IMR-90 (cell line): ENCODE measurements at regions not wholly inside any gene's neighbourhood (a gene's known extent, or its start where the extent isn't known, plus 50 kb on each side); places are given as distances from the start of the nearest gene placed in this dataset.

Source experiments
- ATAC-seq: fragments of 200-7000 bp; cut with Tn5 transposase; 2 replicates; pipeline ENCODE4 v1.9.1; 2020; ENCODE audit warnings: low read depth, mild to moderate bottlenecking, moderate library complexity
- BruUV-seq: library from RNA; stranded (reverse); fragments of 400-500 nt; replicated peaks from 2 replicates; lab custom pipeline; 2021; lab: Mats Ljungman, UMichigan
- CTCF ChIA-PET: fragments of 300-600 bp; formaldehyde crosslinking; extraction: SDS; loops from one replicate; lab custom pipeline; 2021; ENCODE audit warnings: antibody characterized with exemption; lab: Yijun Ruan, JAX
- POLR2A ChIA-PET: fragments of 300-600 bp; sonication (Branson Sonifier 250); formaldehyde crosslinking; loops from one replicate; lab custom pipeline; 2022; ENCODE audit warnings: antibody characterized with exemption; ENCODE audit not compliant: unreplicated experiment; lab: Charles Lee
- DNase-seq: peaks from one replicate; pipeline ENCODE4 v3.0.0; 2013
- H2AFZ ChIP-seq: replicated peaks from 2 replicates; pipeline ENCODE3; 2013; ENCODE audit warnings: low read length, mild to moderate bottlenecking; ENCODE audit not compliant: poor library complexity
- H2AK5ac ChIP-seq: 2 replicates; pipeline ENCODE4 v1.6.1; 2013; ENCODE audit warnings: low read depth, low read length, inconsistent platforms
- H2AK9ac ChIP-seq: replicated peaks from 2 replicates; pipeline ENCODE3; 2013; ENCODE audit warnings: mild to moderate bottlenecking, low read depth, low read length, moderate library complexity; ENCODE audit not compliant: poor library complexity
- H2BK120ac ChIP-seq: 2 replicates; pipeline ENCODE4 v1.6.1; 2013; ENCODE audit warnings: low read depth, low read length, inconsistent platforms
- H2BK15ac ChIP-seq: 3 replicates; pipeline ENCODE4 v1.6.1; 2013; ENCODE audit warnings: low read depth, low read length, inconsistent platforms
- H2BK20ac ChIP-seq: 2 replicates; pipeline ENCODE4 v1.6.1; 2013; ENCODE audit warnings: low read depth, mild to moderate bottlenecking, inconsistent platforms, low read length, moderate library complexity
- H2BK5ac ChIP-seq: 2 replicates; pipeline ENCODE4 v1.6.1; 2013; ENCODE audit warnings: mild to moderate bottlenecking, low read depth, low read length, inconsistent platforms; ENCODE audit not compliant: poor library complexity, severe bottlenecking
- H3K14ac ChIP-seq: replicated peaks from 2 replicates; pipeline ENCODE4 v1.6.1; 2013; ENCODE audit warnings: low read depth, low read length, inconsistent platforms
- H3K18ac ChIP-seq: 2 replicates; pipeline ENCODE4 v1.6.1; 2013; ENCODE audit warnings: low read depth, low read length, control low read depth
- H3K23ac ChIP-seq: 2 replicates; pipeline ENCODE4 v1.6.1; 2013; ENCODE audit warnings: low read depth, low read length, inconsistent platforms
- H3K27ac ChIP-seq: 2 replicates; pipeline ENCODE4 v1.5.1; 2013; ENCODE audit warnings: mild to moderate bottlenecking, control low read depth, low read length; ENCODE audit not compliant: insufficient read depth
- H3K27me3 ChIP-seq: 2 replicates; pipeline ENCODE4 v1.6.1; 2013; ENCODE audit warnings: low read length; ENCODE audit not compliant: control insufficient read depth, insufficient read depth
- H3K36me3 ChIP-seq: 2 replicates; pipeline ENCODE4 v1.6.1; 2013; ENCODE audit warnings: low read length, mixed read lengths; ENCODE audit not compliant: control insufficient read depth, insufficient read depth
- H3K4ac ChIP-seq: 2 replicates; pipeline ENCODE4 v1.6.1; 2013; ENCODE audit warnings: low read depth, low read length, inconsistent platforms
- H3K4me1 ChIP-seq: 2 replicates; pipeline ENCODE4 v1.6.1; 2013; ENCODE audit warnings: low read length, mixed read lengths; ENCODE audit not compliant: control insufficient read depth, insufficient read depth
- H3K4me2 ChIP-seq: 2 replicates; pipeline ENCODE4 v1.6.1; 2013; ENCODE audit warnings: low read depth, mild to moderate bottlenecking, control low read depth, low read length, moderate library complexity
- H3K4me3 ChIP-seq: 2 replicates; pipeline ENCODE4 v1.5.1; 2013; ENCODE audit warnings: low read depth, mild to moderate bottlenecking, control low read depth, low read length, moderate library complexity; ENCODE audit not compliant: insufficient read depth
- H3K56ac ChIP-seq: 2 replicates; pipeline ENCODE4 v1.6.1; 2013; ENCODE audit warnings: low read length, inconsistent platforms; ENCODE audit not compliant: insufficient read depth; ENCODE audit errors: extremely low read depth
- H3K79me1 ChIP-seq, 2 experiments: 2 replicates each; pipeline ENCODE4 v1.6.1; 2013; ENCODE audit warnings: low read length in 2 of 2, inconsistent platforms in 1 of 2, low read depth in 1 of 2
- H3K9ac ChIP-seq: 2 replicates; pipeline ENCODE4 v1.6.1; 2013; ENCODE audit warnings: low read depth, low read length, control low read depth
- H3K9me1 ChIP-seq: 2 replicates; pipeline ENCODE4 v1.6.1; 2013; ENCODE audit warnings: low read length, inconsistent platforms; ENCODE audit not compliant: insufficient read depth
- H3K9me3 ChIP-seq: 2 replicates; pipeline ENCODE4 v1.6.1; 2013; ENCODE audit warnings: low read length; ENCODE audit not compliant: control insufficient read depth, insufficient read depth
- H4K20me1 ChIP-seq: 2 replicates; pipeline ENCODE4 v1.6.1; 2013; ENCODE audit warnings: low read length, inconsistent platforms; ENCODE audit not compliant: insufficient read depth
- H4K5ac ChIP-seq: 2 replicates; pipeline ENCODE4 v1.6.1; 2013; ENCODE audit warnings: mild to moderate bottlenecking, low read depth, low read length, control low read depth
- H4K8ac ChIP-seq, 2 experiments: 2 replicates each; pipeline ENCODE4 v1.6.1; 2013; ENCODE audit warnings: low read depth in 2 of 2, low read length in 2 of 2, control low read depth in 1 of 2, inconsistent platforms in 1 of 2
- H4K91ac ChIP-seq: 2 replicates; pipeline ENCODE4 v1.6.1; 2013; ENCODE audit warnings: low read depth, low read length, inconsistent platforms; ENCODE audit not compliant: insufficient read depth
- BHLHE40 ChIP-seq: fragments of 150-350 bp; IDR thresholded peaks from 2 replicates; pipeline ENCODE4 v1.6.1; 2016; ENCODE audit warnings: mild to moderate bottlenecking, low read depth, low read length
- CHD1 ChIP-seq: IDR thresholded peaks from 2 replicates; pipeline ENCODE4 v1.6.1; 2012; ENCODE audit warnings: low read depth, low read length, improper control_type of control experiment
- CTCF ChIP-seq: conservative IDR thresholded peaks from 2 replicates; pipeline ENCODE4 v1.5.1; 2012; ENCODE audit warnings: mild to moderate bottlenecking, low read depth, low read length, improper control_type of control experiment
- FOS ChIP-seq: fragments of 150-350 bp; IDR thresholded peaks from 2 replicates; pipeline ENCODE4 v1.6.1; 2016; ENCODE audit warnings: low read depth, low read length
- MXI1 ChIP-seq: IDR thresholded peaks from 2 replicates; pipeline ENCODE4 v1.6.1; 2012; ENCODE audit warnings: low read depth, mild to moderate bottlenecking, low read length, moderate library complexity, borderline replicate concordance
- NFE2L2 ChIP-seq: fragments of 150-350 bp; IDR thresholded peaks from 2 replicates; pipeline ENCODE4 v1.6.1; 2016; ENCODE audit warnings: low read depth, mild to moderate bottlenecking, low read length
- RCOR1 ChIP-seq: IDR thresholded peaks from 2 replicates; pipeline ENCODE4 v1.6.1; 2012; ENCODE audit warnings: mild to moderate bottlenecking, low read length, improper control_type of control experiment; ENCODE audit not compliant: insufficient replicate concordance
- USF2 ChIP-seq: fragments of 150-350 bp; IDR thresholded peaks from 2 replicates; pipeline ENCODE4 v1.6.1; 2017; ENCODE audit warnings: mild to moderate bottlenecking, antibody characterized with exemption, low read length, low read depth
- WGBS, 2 experiments: methylation state at CpG; one replicate each; pipeline versions ENCODE4 v1.1.5 to v1.1.7; 2013; ENCODE audit warnings: missing lambda C conversion rate in 2 of 2; ENCODE audit not compliant: insufficient read length in 1 of 2; ENCODE audit errors: extremely low coverage in 2 of 2; 5-methylcytosine and 5-hydroxymethylcytosine counted together
- dilution Hi-C: fragments of 300-500 bp; cut with HindIII; formaldehyde crosslinking; loops from one replicate; pipeline ENCODE4 v1.14.3; 2018; ENCODE audit warnings: low sequenced_read_pairs; ENCODE audit not compliant: unreplicated experiment
- in situ Hi-C: fragments of 300-500 bp; cut with MboI; formaldehyde crosslinking; loops from 3 replicates; pipeline ENCODE4 v1.14.3; 2019; ENCODE audit warnings: low sequenced_read_pairs, inconsistent platforms, mixed read lengths
- intact Hi-C: fragments of 100-400 bp; cut with micrococcal nuclease; formaldehyde crosslinking; loops from 2 replicates; pipeline ENCODE4 v1.10.0; 2022
- TF ChIP-seq, protein P1 (sequence below): fragments of 150-350 bp; IDR thresholded peaks from 2 replicates; pipeline ENCODE4 v1.6.1; 2016; ENCODE audit warnings: low read depth, mild to moderate bottlenecking, low read length, moderate library complexity, borderline replicate concordance

- H3K4me3 ChIP-seq = no peak overlapping the region
- TF ChIP-seq FOS = no peak
- TF ChIP-seq, protein P1, sequence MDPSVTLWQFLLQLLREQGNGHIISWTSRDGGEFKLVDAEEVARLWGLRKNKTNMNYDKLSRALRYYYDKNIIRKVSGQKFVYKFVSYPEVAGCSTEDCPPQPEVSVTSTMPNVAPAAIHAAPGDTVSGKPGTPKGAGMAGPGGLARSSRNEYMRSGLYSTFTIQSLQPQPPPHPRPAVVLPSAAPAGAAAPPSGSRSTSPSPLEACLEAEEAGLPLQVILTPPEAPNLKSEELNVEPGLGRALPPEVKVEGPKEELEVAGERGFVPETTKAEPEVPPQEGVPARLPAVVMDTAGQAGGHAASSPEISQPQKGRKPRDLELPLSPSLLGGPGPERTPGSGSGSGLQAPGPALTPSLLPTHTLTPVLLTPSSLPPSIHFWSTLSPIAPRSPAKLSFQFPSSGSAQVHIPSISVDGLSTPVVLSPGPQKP = no peak
- no peak for TF ChIP-seq USF2
- TF ChIP-seq BHLHE40 = no peak
- TF ChIP-seq CTCF = no peak
- TF ChIP-seq NFE2L2 = no peak
- TF ChIP-seq MXI1 = no peak
- no peak for TF ChIP-seq CHD1
- TF ChIP-seq RCOR1 = no peak
- no peak overlapping the region for H3K56ac ChIP-seq
- no peak overlapping the region for H2BK15ac ChIP-seq
- DNase-seq (no peak), ATAC-seq (no peak)
- POLR2A ChIA-PET = no interaction called here
- no peak overlapping the region for H2BK20ac ChIP-seq
- H3K27ac ChIP-seq = no peak overlapping the region
- CTCF ChIA-PET = interaction anchor here (0.7 kb wide), 1 partner anchor 88 kb away, joined by 3 read pairs; no protein-coding TSS in a partner anchor
- H2AFZ ChIP-seq = peak overlapping the region; percentile 48
- H3K9me3 ChIP-seq = no peaks in the 10 kb centered on the region
- no peak overlapping the region for H3K18ac ChIP-seq
- H2BK120ac ChIP-seq = no peak overlapping the region
- no peak overlapping the region for H3K4ac ChIP-seq
- no CpG with 5 or more reads among the region's 2 CpGs for WGBS, 2 experiments
- H3K27me3 ChIP-seq = no peaks in the 10 kb centered on the region; the same call in 1 of the 2 replicates
- H3K14ac ChIP-seq = no peak overlapping the region
- no peaks in the 10 kb centered on the region for H3K4me1 ChIP-seq
- no peaks in the 10 kb centered on the region for H3K79me1 ChIP-seq
- H2AK9ac ChIP-seq = no peak overlapping the region
- H4K20me1 ChIP-seq = no peaks in the 10 kb centered on the region
- no peak overlapping the region for H2BK5ac ChIP-seq
- H3K23ac ChIP-seq = no peak overlapping the region
- no peak overlapping the region for H4K91ac ChIP-seq
- in situ Hi-C loops = no loop called here
- no TSS peak for BruUV-seq
- dilution Hi-C loops = no loop called here
- H3K9me1 ChIP-seq = no peaks in the 10 kb centered on the region
- no peak overlapping the region for H4K8ac ChIP-seq
- intact Hi-C loops = no loop called here
- H4K5ac ChIP-seq = no peak overlapping the region
- no peak overlapping the region for H3K4me2 ChIP-seq
- H3K9ac ChIP-seq = no peak overlapping the region
- H3K36me3 ChIP-seq = no peaks in the 10 kb centered on the region
- H2AK5ac ChIP-seq = no peak overlapping the region
Observed at GRCh38 chr4:14035076-14035475, 407.6 kb upstream of the BOD1L1 start.
